Duodenal mucosa (tissue), 2 donors: ENCODE measurements at regions not wholly inside any gene's neighbourhood (a gene's known extent, or its start where the extent isn't known, plus 50 kb on each side); places are given as distances from the start of the nearest gene placed in this dataset.
"Not testable (repeated sequence)": the region's sequence is repeated elsewhere in the genome, so short reads cannot be mapped to it uniquely, and the experiment has no call there.

Experiments used
- H3K27ac ChIP-seq: one replicate; pipeline ENCODE4 v1.7.0; 2013; ENCODE audit warnings: low read depth, low read length
- H3K27me3 ChIP-seq, 2 donors: one replicate each; pipeline ENCODE4 v1.7.0; 2013; ENCODE audit warnings: low read length in 2 of 2, control low read depth in 1 of 2; ENCODE audit not compliant: insufficient read depth in 2 of 2, control insufficient read depth in 1 of 2
- H3K36me3 ChIP-seq, 2 donors: one replicate each; pipeline ENCODE4 v1.7.0; 2013; ENCODE audit warnings: low read length in 2 of 2, control low read depth in 1 of 2; ENCODE audit not compliant: insufficient read depth in 2 of 2, control insufficient read depth in 1 of 2
- H3K4me1 ChIP-seq, 2 donors: one replicate each; pipeline ENCODE4 v1.7.0; 2013; ENCODE audit warnings: low read length in 2 of 2, control low read depth in 1 of 2; ENCODE audit not compliant: insufficient read depth in 2 of 2, control insufficient read depth in 1 of 2
- H3K4me3 ChIP-seq, 2 donors: one replicate each; pipeline ENCODE4 v1.7.0; 2013; ENCODE audit warnings: low read length in 2 of 2, low read depth in 1 of 2
- H3K9ac ChIP-seq, 2 donors: one replicate each; pipeline ENCODE4 v1.7.0; 2013; ENCODE audit warnings: low read length in 2 of 2, low read depth in 1 of 2
- H3K9me3 ChIP-seq, 2 donors: one replicate each; pipeline ENCODE4 v1.7.0; 2013; ENCODE audit warnings: low read length in 2 of 2, control low read depth in 1 of 2; ENCODE audit not compliant: control insufficient read depth in 1 of 2

- not testable (repeated sequence) for H3K27ac ChIP-seq, H3K4me1 ChIP-seq, H3K27me3 ChIP-seq, H3K9ac ChIP-seq, H3K36me3 ChIP-seq, H3K9me3 ChIP-seq, H3K4me3 ChIP-seq
Measured at GRCh38 chr16:31689331-31689730, 161.6 kb downstream of the AHSP start.

GRCh38 chr16:31692338-31692737 lies 164.6 kb downstream of the AHSP start:
- not testable (repeated sequence) for H3K9me3 ChIP-seq

GRCh38 chr16:31693733-31694132 lies 166.0 kb downstream of the AHSP start:
- no peaks in the 10 kb centered on the region for H3K27me3 ChIP-seq
- no peak overlapping the region for H3K9ac ChIP-seq
- no peaks in the 10 kb centered on the region for H3K36me3 ChIP-seq
- no peak overlapping the region for H3K27ac ChIP-seq
- no peaks in the 10 kb centered on the region for H3K4me1 ChIP-seq
- no peaks in the 10 kb centered on the region for H3K9me3 ChIP-seq
- no peak overlapping the region for H3K4me3 ChIP-seq

More at GRCh38 chr16:31692338-31692737, 164.6 kb downstream of the AHSP start:
- not testable (repeated sequence) for H3K4me1 ChIP-seq, H3K36me3 ChIP-seq, H3K27me3 ChIP-seq, H3K9ac ChIP-seq, H3K27ac ChIP-seq, H3K4me3 ChIP-seq

GRCh38 chr16:31694461-31694860 lies 166.8 kb downstream of the AHSP start:
- Histone ChIP-seq H3K36me3 (no peaks in the 10 kb centered on the region), H3K4me3 (no peak overlapping the region), H3K4me1 (no peaks in the 10 kb centered on the region), H3K9me3 (no peaks in the 10 kb centered on the region), H3K27me3 (no peaks in the 10 kb centered on the region), H3K27ac (no peak overlapping the region), H3K9ac (no peak overlapping the region)

- Histone ChIP-seq H3K36me3 (no peaks in the 10 kb centered on the region), H3K4me3 (no peak overlapping the region), H3K9me3 (no peaks in the 10 kb centered on the region), H3K27ac (no peak overlapping the region), H3K9ac (no peak overlapping the region), H3K4me1 (no peaks in the 10 kb centered on the region), H3K27me3 (no peaks in the 10 kb centered on the region)
Measured at GRCh38 chr16:31695667-31696066, 168.0 kb downstream of the AHSP start.

GRCh38 chr16:31696968-31697743 lies 169.5 kb downstream of the AHSP start:
- Histone ChIP-seq H3K27ac (no peak overlapping the region), H3K27me3 (no peaks in the 10 kb centered on the region), H3K9me3 (no peaks in the 10 kb centered on the region), H3K4me3 (no peak overlapping the region), H3K9ac (no peak overlapping the region), H3K4me1 (peaks cover 7 to 10% of the 10 kb centered on the region in 2 donors), H3K36me3 (no peaks in the 10 kb centered on the region)

GRCh38 chr16:31697744-31698125 lies 170.0 kb downstream of the AHSP start:
- H3K27me3 ChIP-seq, result no peaks in the 10 kb centered on the region
- H3K27ac ChIP-seq, result no peak overlapping the region
- no peaks in the 10 kb centered on the region for H3K9me3 ChIP-seq
- H3K9ac ChIP-seq, result no peak overlapping the region
- H3K36me3 ChIP-seq, result peaks cover 0 to under 1% of the 10 kb centered on the region in 2 donors
- H3K4me1 ChIP-seq, result peaks cover 7 to 10% of the 10 kb centered on the region in 2 donors
- H3K4me3 ChIP-seq, result no peak overlapping the region

GRCh38 chr16:31698901-31699300 lies 171.2 kb downstream of the AHSP start:
- peaks cover 10 to 12% of the 10 kb centered on the region in 2 donors for H3K36me3 ChIP-seq
- no peak overlapping the region for H3K4me3 ChIP-seq
- no peak overlapping the region for H3K27ac ChIP-seq
- H3K9me3 ChIP-seq, result no peaks in the 10 kb centered on the region
- H3K4me1 ChIP-seq, result peaks cover 7 to 10% of the 10 kb centered on the region in 2 donors
- no peaks in the 10 kb centered on the region for H3K27me3 ChIP-seq
- no peak overlapping the region for H3K9ac ChIP-seq

- Histone ChIP-seq H3K4me3 (no peak overlapping the region), H3K9ac (no peak overlapping the region), H3K4me1 (peaks cover 7 to 10% of the 10 kb centered on the region in 2 donors), H3K9me3 (no peaks in the 10 kb centered on the region), H3K27ac (no peak overlapping the region), H3K36me3 (peaks cover 10 to 19% of the 10 kb centered on the region in 2 donors), H3K27me3 (no peaks in the 10 kb centered on the region)
Measured at GRCh38 chr16:31699601-31700000, 171.9 kb downstream of the AHSP start.

GRCh38 chr16:31700200-31700529 lies 172.5 kb downstream of the AHSP start:
- no peaks in the 10 kb centered on the region for H3K9me3 ChIP-seq
- H3K9ac ChIP-seq, result peak overlapping the region; percentile 83
- H3K27ac ChIP-seq, result no peak overlapping the region
- peak overlapping the region; percentile 84 to 97 for H3K4me3 ChIP-seq
- peaks cover 15 to 25% of the 10 kb centered on the region in 2 donors for H3K36me3 ChIP-seq
- H3K4me1 ChIP-seq, result peaks cover 7 to 10% of the 10 kb centered on the region in 2 donors
- H3K27me3 ChIP-seq, result no peaks in the 10 kb centered on the region
